CD4-positive, alpha-beta T cell treated with Interleukin-4 for 1 hour (primary cell): ENCODE measurements at regions not wholly inside any gene's neighbourhood (a gene's known extent, or its start where the extent isn't known, plus 50 kb on each side); places are given as distances from the start of the nearest gene placed in this dataset.
"Not testable (repeated sequence)": the region's sequence is repeated elsewhere in the genome, so short reads cannot be mapped to it uniquely, and the experiment has no call there.

Experiments used
- DNase-seq, 2 donors: peaks; one replicate each; pipeline ENCODE4 v3.0.0-alpha.2; 2020 to 2022

DNA sequence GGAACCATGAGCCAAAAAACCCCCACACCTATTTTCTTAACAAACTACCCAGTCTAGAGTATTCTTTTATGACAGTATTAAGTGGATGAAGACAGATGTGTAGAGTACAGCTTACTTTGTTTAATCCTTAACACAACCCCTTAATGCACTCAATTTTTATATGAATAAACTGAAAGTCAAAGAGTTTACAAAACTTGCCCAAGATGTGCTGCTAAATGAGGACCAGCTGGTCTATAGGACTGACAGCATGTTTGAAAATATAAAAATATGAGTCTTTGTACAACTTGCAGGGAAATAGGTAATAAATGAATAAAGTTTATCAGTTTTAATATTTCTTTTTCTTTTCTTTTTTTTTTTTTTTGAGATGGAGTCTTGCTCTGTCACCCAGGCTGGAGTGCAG, 102.3 kb downstream of the ZFY start:
- no peak for DNase-seq

DNA sequence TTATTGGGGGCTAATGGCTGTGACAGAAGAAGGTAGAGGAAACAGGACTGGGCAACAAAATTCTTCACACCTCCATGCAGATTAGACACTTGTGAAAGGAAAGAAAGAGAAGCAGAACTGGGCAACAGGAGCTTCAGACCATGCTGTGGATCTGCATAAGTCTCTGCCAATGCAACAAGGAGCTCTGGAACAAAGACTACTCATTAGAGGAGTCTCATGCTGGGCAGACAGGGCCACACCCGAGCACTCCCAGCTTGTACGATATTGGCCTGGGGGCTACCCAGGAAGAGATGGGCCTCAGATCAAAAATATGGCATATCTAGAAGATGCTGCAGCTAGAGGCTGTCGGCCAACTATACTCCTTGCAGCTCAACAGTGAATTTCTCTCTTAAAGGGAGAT, 105.2 kb downstream of the ZFY start:
- DNase-seq: no peak

DNA sequence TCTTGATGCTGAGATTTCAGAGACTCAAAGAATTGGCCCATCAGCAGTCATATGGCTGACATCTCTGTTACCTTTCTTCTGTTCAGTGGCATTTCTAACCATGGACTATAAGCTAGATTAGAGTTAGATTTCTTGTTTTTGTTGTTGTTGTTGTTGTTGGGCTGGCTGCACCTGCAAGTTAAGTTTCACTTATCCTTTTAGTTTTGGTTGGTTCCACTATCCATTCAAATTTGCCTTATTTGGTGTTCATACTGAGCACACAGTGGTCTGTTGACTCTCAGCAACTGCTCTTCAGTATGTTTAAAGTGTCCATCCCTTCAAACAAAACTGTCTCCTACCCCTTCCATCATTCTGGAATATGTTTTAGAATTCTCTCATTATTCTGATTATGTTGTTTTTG, 106.8 kb downstream of the ZFY start:
- no peak for DNase-seq

DNA sequence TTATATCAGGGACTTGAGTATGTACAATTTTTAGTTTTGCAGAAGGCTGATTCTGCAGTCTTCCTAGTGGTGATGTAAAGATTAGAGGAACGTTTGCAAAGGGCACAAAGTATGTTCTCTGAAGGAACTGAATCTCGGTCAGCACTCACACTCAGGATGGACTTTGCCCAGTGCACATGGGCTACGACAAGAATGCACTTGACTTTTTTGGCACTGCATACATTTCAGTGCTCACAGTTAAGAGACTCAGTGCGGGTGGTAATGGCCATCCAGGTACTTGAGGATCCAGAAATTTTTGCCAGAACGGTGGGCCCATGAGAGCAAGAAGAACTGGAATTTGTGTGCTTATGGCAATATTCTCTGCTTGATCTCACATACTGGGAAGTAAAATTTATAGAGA, 107.7 kb downstream of the ZFY start:
- no peak for DNase-seq

DNA sequence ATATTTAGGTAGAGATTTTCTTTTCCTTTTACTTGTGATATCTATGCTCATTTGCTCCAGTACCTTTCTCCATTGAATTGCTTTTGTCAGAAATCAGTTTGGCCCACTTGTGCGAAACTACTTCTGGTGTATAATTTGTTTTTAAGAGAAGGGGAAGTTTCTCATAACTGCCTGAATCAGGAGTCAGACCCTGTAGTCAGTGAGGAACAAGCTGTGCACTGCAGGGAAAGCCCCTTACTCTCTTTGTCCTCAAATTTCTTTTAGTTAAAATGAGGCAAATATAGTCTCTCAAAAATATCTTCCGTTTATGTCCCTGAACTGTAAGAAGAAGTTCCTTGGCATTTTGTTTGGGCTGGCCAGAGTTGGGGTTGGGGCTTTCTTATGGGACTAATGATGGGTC, 109.9 kb downstream of the ZFY start:
- no peak for DNase-seq

DNA sequence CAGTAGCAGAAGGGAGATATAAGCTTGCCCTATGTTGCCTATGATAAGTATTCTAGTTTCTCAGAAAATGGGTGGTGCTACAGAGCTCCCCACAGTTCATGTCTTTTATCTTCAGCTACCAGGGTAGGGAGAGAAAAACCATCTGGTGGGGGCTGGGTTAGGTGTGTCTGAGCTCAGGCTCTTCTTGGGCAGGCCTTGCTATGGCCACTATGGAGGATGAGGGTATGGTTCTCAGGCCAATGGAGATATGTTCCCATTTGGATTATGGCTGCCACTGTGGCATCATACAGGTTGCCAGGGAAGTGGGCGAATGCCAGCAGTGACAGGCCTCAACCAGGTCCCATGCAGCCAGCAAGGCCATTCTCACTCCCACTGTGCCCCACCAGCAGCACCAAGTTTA, 120.3 kb downstream of the ZFY start:
- not testable (repeated sequence) for DNase-seq

DNA sequence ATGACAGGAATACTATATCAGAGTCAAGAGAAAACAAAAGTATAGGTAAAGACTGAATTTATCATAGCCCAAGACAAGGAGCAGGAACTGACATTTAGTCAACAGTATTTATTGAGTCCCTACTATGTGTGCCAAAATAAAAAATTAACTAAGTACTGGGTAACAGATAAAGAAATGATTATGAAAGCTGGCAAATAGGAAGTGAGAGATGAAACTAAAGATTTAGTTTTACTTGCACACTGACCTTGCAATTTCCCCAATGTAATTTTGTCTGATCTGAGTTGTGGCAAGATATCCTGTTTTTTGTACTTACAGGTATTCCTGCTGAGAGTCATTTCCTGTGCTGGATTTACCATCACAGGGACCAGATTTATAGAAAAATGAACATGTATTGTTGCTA, 123.2 kb downstream of the ZFY start:
- not testable (repeated sequence) for DNase-seq

DNA sequence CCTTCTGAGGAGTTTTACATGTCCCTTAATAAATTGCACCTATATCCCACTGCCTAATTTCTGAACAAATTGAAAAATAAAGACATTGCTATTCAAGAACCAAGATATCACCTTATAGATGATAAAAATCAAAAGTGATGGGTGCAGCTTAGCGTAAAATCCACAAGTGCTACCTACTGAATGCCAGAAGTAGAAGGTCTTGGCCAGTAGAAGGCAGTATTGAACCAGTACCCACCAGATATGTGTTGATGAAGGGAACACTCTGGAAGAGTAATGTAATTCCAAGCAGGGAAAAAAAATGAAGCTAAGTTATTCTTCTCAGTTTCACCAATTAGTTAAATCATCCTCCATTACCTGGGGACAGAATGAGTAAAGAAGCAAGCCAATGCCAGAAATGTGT, 125.5 kb downstream of the ZFY start:
- not testable (repeated sequence) for DNase-seq

DNA sequence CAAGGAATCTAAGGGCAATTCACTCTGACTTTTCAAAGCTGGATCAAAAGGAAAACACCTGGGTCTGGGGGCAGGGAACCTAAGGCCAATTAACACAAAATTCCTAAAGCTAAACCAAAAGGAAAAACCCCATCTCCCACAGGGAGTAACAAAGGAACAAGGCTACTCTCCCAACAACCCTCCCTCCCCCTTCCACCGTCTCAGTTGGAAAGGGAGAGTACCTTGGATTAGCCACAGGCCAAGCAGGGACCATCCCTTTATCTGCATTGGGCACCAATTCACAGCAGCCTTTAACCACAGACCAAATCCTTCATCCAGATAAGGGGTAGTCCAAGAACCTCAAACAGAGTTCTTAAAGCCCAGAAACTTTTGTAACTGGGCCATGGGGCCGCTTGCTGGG, 153.0 kb downstream of the ZFY start:
- DNase-seq: not testable (repeated sequence)

DNA sequence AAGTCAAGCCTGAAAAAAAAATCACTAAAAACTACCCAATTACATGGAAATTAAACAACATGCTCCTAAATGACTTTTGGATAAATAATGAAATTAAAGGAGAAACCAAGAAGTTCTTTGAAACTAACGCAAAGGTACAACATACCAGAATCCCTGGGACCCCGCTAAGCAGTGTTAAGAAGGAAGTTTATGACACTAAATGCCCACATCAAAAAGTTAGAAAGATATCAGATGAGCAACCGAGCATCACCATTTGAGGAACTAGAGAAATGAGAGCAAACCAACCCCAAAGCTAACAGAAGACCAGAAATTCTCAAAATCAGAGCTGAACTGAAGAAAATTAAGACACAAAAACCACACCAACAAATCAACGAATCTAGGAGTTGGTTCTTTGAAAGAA, 173.5 kb downstream of the ZFY start:
- not testable (repeated sequence) for DNase-seq

DNA sequence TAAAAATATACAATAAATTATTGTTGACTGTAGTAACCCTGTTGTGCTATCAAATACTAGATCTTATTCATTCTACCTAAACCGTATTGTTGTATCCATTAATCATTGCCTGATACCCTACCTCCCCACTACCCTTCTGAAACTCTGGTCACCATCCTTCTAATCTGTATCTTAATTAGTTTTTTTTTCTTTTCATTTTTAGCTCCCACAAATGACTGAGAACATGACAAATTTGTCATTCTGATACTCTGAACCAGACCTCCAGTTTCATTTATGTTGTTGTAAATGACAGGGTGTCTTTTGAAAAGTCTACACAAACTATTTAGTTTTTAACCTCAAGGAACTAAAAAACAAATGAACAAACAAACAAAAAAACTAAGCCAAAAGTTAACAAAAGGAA, 185.1 kb downstream of the ZFY start:
- not testable (repeated sequence) for DNase-seq

DNA sequence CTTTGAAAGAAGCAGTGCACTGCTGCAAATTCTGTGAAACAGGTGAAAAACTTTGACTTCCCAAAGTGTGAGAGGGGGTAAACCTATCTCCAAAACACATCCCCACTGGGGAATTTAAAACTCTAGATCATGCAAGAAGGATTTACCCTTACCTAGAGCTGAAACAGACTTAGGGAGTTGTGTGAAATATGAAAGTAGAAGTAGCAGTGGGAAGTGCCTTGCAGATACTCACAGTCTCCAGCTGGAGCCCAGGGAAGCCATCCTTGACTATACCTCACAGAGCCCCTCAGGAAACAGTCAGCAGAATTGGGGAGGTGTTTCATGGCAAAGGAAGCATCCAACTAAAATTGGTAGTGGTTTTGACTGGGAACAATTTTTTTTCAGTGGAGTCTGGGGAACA, 185.5 kb downstream of the ZFY start:
- not testable (repeated sequence) for DNase-seq

DNA sequence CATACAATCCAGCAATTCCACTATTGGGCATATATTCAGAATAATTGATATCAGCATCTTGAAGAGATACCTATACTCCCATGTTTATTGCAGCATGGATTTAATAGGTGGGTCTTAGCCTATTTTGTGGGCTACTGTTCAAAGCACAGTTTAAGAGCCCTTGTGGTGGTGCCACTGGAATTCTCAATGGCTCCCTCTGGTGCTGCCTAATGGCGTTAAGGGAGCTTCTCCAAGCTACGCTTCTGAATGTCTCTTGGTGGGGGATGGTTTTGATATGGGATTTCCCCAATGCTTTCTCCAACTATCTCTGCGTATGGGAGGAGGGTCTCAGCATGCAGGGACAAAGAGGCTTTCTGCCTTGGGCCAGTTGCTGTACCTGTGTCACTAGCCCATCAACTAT, 188.3 kb downstream of the ZFY start:
- not testable (repeated sequence) for DNase-seq

DNA sequence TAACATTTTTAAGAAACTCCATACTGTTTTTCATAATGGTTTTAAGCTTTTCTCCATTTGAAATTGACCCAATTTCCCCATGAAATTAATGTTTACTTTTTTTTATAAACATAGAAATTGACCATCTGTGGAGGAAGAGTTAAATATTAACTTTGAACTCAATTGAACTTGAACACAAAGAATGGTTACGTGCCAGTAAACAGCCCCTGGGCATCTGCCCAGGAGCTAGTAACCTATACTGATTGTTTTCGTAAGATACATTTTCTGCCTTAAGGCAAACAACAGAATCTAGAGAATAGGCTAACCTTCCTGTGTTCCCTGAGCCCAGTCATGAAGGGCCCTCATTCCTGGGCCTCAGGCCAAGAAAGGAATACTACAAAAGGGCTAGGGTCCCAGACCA, 235.9 kb downstream of the ZFY start:
- DNase-seq: not testable (repeated sequence)

DNA sequence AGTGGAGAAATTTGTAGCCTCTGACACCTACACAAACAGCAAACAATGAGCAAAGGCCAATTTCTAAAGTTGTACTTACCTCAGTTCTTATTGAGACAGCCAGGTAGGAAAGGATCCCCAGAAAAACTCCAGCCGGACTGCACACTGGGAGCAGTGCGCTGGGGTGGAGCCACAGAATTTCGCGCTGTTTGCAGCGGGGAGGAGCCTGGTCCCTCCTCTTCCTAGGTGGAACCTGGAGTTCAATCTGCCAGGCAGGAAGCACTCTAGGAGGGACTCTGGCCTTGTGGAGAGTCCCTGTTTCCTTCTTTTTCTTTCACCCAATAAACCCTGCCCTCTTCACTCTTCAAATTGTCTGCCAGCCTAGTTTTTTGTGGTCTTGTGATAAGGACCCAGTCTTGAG, 259.9 kb downstream of the ZFY start:
- not testable (repeated sequence) for DNase-seq

DNA sequence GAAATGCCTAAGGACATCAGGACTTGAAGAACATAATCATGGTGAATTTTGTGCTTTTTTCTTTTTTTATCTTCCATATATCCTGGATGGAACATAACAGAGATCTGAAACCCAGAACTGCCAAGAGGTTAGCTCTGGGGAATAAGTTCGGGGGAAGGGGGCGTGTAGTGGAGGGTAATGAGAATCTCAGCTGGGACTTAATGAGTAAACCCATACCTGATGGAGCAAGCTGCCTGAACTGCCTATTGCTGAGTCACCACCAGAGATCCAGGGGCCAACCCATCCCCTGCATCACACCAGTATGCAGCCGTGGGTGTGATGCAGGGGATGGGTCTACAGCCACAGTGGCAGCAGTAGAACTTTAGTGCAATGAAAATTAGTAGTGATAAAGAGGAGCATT, 267.1 kb downstream of the ZFY start:
- DNase-seq: not testable (repeated sequence)

DNA sequence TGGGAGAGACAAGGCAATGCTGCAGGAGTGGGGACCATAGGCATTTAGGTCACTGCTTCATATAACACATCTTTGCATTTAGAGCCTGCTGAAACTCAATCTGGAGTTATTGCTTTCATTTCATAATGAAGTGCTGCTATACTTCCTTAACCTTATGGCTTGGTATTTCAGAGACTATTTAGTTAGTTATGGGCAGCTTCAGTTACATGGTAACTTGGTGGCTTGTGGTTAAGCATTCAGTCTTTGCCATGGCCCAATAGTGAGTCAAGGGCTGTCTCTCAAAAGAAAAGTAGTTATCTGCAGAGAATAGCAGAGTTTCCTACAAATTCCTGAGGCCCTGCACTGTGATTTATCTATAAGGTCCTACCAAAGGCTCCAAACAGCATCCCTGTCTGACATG, 271.6 kb downstream of the ZFY start:
- DNase-seq: not testable (repeated sequence)

DNA sequence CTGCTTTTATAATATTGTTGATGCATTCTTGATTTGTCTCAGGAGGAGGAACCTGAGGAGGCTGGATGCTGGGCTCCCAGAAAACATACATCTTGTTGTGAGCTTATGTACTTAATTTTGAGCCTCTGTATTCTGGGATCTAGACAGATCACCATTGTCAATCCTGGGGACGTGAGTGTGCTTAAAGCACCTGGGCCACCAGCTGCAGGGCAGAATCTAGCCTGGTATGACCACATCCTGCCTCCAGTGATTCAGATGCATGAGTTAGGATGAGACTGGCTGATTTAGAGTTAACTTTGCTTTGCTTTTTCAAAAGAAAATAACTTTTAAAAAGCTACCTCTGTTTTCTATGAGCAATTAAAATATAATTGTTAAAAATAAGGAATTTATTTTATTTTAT, 278.0 kb downstream of the ZFY start:
- not testable (repeated sequence) for DNase-seq

DNA sequence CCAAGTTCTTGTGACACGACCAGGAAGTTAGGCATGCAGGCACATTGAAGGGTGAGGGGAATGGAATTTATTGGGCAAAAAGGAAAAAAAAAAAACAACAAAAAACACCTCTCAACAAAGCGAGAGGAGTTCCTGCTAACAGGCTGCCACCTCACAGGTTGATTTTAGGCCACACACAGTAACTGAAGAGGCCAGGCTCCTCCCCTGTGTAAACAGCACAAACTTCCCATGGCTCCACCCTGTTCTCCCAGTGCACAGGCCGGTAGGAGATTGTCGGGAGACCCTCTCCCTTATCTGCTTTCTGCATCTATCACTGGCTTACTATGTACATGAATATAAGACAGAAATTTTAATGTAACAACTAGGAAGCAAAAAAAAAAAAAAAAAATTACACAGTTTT, 283.0 kb downstream of the ZFY start:
- DNase-seq: not testable (repeated sequence)

DNA sequence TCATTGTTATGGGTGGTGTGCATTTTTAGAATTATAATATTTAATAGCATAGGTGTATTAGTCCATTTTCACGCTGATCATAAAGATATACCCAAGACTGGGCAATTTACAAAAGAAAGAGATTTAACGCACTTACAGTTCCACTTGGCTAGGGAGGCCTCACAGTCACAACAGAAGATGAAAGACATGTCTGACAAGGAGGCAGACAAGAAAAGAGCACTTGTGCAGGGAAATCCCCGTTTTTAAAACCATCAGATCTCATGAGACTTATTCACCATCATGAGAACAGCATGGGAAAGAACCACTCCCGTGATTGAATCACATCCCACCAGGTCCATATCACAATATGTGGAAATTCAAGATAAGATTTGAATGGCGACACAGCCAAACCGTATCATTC, 283.4 kb downstream of the ZFY start:
- not testable (repeated sequence) for DNase-seq

DNA sequence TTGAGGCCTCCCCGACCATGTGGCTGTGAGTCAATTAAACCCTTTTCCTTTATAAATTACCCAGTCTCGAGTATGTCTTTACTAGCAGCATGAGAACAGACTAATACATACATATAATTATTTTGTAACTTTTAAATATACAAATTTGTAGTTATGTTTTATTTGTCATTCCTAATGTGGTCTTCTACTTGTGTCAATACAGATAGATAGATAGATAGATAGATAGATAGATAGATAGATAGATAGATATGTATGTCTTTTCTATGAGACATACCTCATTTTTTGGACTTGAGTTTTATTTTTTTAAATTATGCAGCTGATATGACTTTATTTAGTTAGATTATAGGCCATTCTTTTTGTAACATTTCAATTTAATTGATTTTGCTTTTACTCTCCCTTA, 316.0 kb upstream of the TGIF2LY start:
- not testable (repeated sequence) for DNase-seq

DNA sequence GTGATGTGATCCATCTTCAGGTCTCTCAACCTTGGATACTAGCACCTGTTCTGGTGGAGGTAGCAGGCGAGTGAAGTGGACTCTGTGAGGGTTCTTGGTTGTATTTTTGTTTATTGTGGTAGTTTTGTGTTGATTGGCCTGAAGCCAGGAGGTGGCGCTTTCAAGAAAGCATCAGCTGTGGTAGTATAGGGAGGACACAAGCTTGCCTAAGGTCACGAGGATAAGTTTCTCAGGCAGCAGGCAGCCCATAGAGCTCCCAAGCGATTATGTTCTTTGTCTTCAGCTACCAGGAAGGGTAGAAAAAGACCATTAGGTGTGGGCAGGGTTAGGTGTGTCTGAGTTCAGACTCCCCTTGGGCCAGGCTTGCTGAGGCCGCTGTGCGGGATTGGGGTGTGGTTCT, 290.8 kb upstream of the TGIF2LY start:
- DNase-seq: not testable (repeated sequence)

DNA sequence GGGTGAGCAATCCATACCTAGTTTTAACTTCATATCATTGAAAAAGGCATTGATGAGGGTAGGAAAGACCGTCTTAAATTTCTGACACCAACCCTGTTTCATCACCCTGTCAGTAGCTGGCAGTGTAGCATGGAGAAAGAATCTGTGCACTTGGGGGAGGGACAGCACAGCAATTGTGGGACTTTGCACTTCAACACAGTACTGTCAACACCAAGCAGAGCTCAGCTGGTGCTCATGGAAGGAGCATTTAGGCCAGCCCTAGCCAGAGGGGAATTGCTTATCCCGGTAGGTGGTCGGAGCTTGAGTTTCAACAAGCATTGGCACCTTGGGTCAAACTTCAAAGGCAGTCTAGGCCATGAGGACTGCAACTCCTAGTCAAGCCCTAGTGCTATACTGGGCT, 281.6 kb upstream of the TGIF2LY start:
- not testable (repeated sequence) for DNase-seq

DNA sequence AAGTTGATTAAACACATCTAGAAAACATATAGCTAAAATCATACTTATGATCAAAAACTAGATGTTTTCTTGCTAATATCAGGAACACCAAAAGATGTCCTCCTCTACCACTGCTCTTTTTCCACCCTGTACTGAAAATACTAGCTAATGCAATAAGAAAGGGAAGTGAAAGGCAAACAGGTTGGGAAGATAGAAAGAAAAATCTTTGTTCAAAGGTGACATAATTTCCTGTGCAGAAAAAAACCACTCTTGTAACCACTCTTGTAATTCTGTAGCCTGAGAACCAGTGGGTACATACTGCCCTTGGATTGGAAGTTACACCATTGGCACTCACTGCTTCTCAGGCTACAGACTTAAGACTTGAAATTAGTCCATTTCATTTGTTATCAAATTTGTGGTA, 258.9 kb upstream of the TGIF2LY start:
- not testable (repeated sequence) for DNase-seq

DNA sequence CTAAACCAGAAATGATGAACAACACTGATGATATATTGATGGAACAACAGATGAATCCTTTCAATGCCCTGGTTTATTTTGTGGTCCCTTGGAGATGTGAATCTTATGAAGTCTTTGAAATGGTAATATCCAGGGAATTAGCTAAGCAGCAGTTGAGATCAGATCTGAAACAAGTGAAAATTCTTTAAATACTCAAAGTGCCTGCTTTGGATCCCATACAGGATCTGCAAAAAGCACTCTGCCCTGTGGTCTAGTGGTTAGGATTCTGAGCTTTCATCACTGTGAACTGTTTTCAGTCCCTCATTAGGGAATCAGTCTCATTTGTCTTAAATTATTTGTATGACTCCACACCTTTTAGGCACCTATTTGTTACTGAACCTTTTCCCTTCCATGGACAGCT, 211.3 kb upstream of the TGIF2LY start:
- DNase-seq: not testable (repeated sequence)

DNA sequence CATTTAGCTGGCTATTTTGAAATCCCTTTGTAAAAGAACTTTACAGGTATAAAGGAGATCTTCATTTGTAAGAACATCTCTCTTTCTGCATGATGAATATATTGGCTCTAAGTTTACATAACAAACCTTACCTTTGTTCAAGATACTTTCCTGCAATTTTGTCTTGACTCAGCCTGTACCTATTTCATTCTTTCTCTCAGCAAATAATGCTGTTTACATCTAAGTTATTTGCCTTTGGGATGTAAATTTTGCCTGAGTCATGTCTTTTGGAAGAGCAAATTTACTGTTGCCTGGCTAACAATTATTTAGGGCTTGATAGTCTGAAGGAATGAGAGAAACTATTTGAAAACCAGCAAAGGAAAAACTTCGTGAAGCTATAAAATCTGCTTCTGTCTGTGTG, 210.4 kb upstream of the TGIF2LY start:
- DNase-seq: not testable (repeated sequence)
